SU-DHL-6 (cell line): ENCODE measurements at regions not wholly inside any gene's neighbourhood (a gene's known extent, or its start where the extent isn't known, plus 50 kb on each side); places are given as distances from the start of the nearest gene placed in this dataset.

Source experiments
- H2AFZ ChIP-seq: fragments of 200-600 bp; sonication (generic); 2 replicates; pipeline ENCODE4 v1.6.1; 2014; ENCODE audit warnings: low read depth, mild to moderate bottlenecking, moderate library complexity, mixed read lengths, antibody characterized with exemption, low read length; ENCODE audit not compliant: severe bottlenecking
- H3F3A ChIP-seq: fragments of 200-600 bp; shearing (Covaris generic); 2 replicates; pipeline ENCODE4 v1.6.0; 2016; ENCODE audit warnings: antibody characterized with exemption, mild to moderate bottlenecking; ENCODE audit not compliant: insufficient read depth
- H3K27ac ChIP-seq: fragments of 200-600 bp; sonication (generic); 2 replicates; pipeline ENCODE4 v1.5.1; 2016; ENCODE audit warnings: low read depth, mild to moderate bottlenecking, low read length, moderate library complexity, mixed read lengths
- H3K27me3 ChIP-seq: fragments of 200-600 bp; sonication (generic), shearing (Covaris generic); 2 replicates; pipeline ENCODE4 v1.6.0; 2014; ENCODE audit warnings: mild to moderate bottlenecking, low read length
- H3K36me3 ChIP-seq: fragments of 200-600 bp; sonication (generic); 2 replicates; pipeline ENCODE4 v1.6.1; 2014; ENCODE audit warnings: mild to moderate bottlenecking, low read length, mixed read lengths
- H3K4me2 ChIP-seq: fragments of 300-600, 200-600 bp; shearing (Covaris generic), sonication (generic); 2 replicates; pipeline ENCODE4 v1.6.0; 2014; ENCODE audit warnings: low read length, low read depth, mild to moderate bottlenecking; ENCODE audit not compliant: poor library complexity, severe bottlenecking
- H3K4me3 ChIP-seq: fragments of 200-600 bp; sonication (generic); 2 replicates; pipeline ENCODE4 v1.5.1; 2014; ENCODE audit warnings: antibody characterized with exemption, low read length, mild to moderate bottlenecking, mixed read lengths; ENCODE audit not compliant: insufficient read depth, poor library complexity, severe bottlenecking
- H3K79me2 ChIP-seq: fragments of 200-600 bp; sonication (generic); 2 replicates; pipeline ENCODE4 v1.6.1; 2014; ENCODE audit warnings: mild to moderate bottlenecking, low read length, moderate library complexity; ENCODE audit not compliant: insufficient read depth
- H3K9ac ChIP-seq: fragments of 200-600 bp; sonication (generic); 2 replicates; pipeline ENCODE4 v1.7.0; 2014; ENCODE audit warnings: mild to moderate bottlenecking, low read length
- H3K9me2 ChIP-seq: fragments of 200-600 bp; sonication (generic); replicated peaks from 2 replicates; pipeline ENCODE4 v1.6.1; 2014; ENCODE audit warnings: low read length; ENCODE audit not compliant: insufficient read depth
- H3K9me3 ChIP-seq: fragments of 200-600 bp; sonication (generic); 2 replicates; pipeline ENCODE4 v1.6.1; 2014; ENCODE audit warnings: low read length, mixed read lengths; ENCODE audit not compliant: insufficient read depth
- H4K20me1 ChIP-seq: fragments of 200-600 bp; sonication (generic); 2 replicates; pipeline ENCODE4 v1.6.1; 2014; ENCODE audit warnings: low read depth, mild to moderate bottlenecking, antibody characterized with exemption, low read length, moderate library complexity, mixed read lengths
- CTCF ChIP-seq: fragments of 200-600 bp; sonication (generic); IDR thresholded peaks from one replicate; pipeline ENCODE4 v1.5.1; 2017; ENCODE audit warnings: antibody characterized with exemption, mild to moderate bottlenecking, low read length, moderate library complexity; ENCODE audit not compliant: insufficient read depth, poor library complexity, severe bottlenecking
- EZH2phosphoT487 ChIP-seq: fragments of 200-600 bp; sonication (generic), shearing (Covaris generic); conservative IDR thresholded peaks from 2 replicates; pipeline ENCODE4 v1.6.1; 2018; ENCODE audit warnings: mild to moderate bottlenecking, antibody characterized with exemption, low read length, moderate library complexity, mixed read lengths

GRCh38 chr5:82901281-82901888 lies 175.8 kb downstream of the TMEM167A start:
- no peaks in the 10 kb centered on the region for H3K27me3 ChIP-seq
- H3K4me3 ChIP-seq, result no peak overlapping the region
- TF ChIP-seq EZH2phosphoT487, result no peak
- no peak for TF ChIP-seq CTCF
- H3K9ac ChIP-seq, result no peak overlapping the region
- no peaks in the 10 kb centered on the region for H3K79me2 ChIP-seq
- H3K36me3 ChIP-seq, result no peaks in the 10 kb centered on the region
- H3K27ac ChIP-seq, result no peak overlapping the region
- H2AFZ ChIP-seq, result no peak overlapping the region
- no peak overlapping the region for H3K4me2 ChIP-seq
- no peaks in the 10 kb centered on the region for H3F3A ChIP-seq
- H4K20me1 ChIP-seq, result no peaks in the 10 kb centered on the region
- H3K9me3 ChIP-seq, result no peaks in the 10 kb centered on the region
- no peaks in the 10 kb centered on the region for H3K9me2 ChIP-seq

GRCh38 chr5:82894716-82895115 lies 182.5 kb downstream of the TMEM167A start:
- TF ChIP-seq CTCF (no peak), EZH2phosphoT487 (no peak)
- Histone ChIP-seq H3K9me2 (no peaks in the 10 kb centered on the region), H3K4me3 (no peak overlapping the region)

GRCh38 chr5:82889088-82889487 lies 188.1 kb downstream of the TMEM167A start:
- Histone ChIP-seq H3K79me2 (no peaks in the 10 kb centered on the region), H3K9ac (no peak overlapping the region), H2AFZ (no peak overlapping the region), H3K9me2 (no peaks in the 10 kb centered on the region), H3K27ac (no peak overlapping the region), H3K9me3 (no peaks in the 10 kb centered on the region), H3K4me2 (no peak overlapping the region), H3K27me3 (no peaks in the 10 kb centered on the region), H4K20me1 (no peaks in the 10 kb centered on the region), H3K4me3 (no peak overlapping the region), H3K36me3 (no peaks in the 10 kb centered on the region), H3F3A (no peaks in the 10 kb centered on the region)
- TF ChIP-seq CTCF, result no peak
- TF ChIP-seq EZH2phosphoT487, result no peak

More at GRCh38 chr5:82894716-82895115, 182.5 kb downstream of the TMEM167A start:
- Histone ChIP-seq H3K27me3 (no peaks in the 10 kb centered on the region), H3K79me2 (no peaks in the 10 kb centered on the region), H4K20me1 (no peaks in the 10 kb centered on the region), H3K36me3 (no peaks in the 10 kb centered on the region), H3K27ac (no peak overlapping the region), H3K9me3 (no peaks in the 10 kb centered on the region), H3F3A (no peaks in the 10 kb centered on the region), H3K4me2 (no peak overlapping the region), H2AFZ (no peak overlapping the region), H3K9ac (no peak overlapping the region)
